ACHN (cell line): ENCODE measurements at regions not wholly inside any gene's neighbourhood (a gene's known extent, or its start where the extent isn't known, plus 50 kb on each side); places are given as distances from the start of the nearest gene placed in this dataset.
A peak's percentile ranks its signal among the peaks of the same experiment; 100 is the strongest.

Experiments
- DNase-seq: peaks from one replicate; pipeline ENCODE4 v3.0.0-alpha.2; 2015
- in situ Hi-C: cut with HindIII; loops from 2 replicates; pipeline ENCODE4 v1.10.0; 2017; ENCODE audit warnings: low sequenced_read_pairs, low pct_ligation_motif_present, low pct_unique_long_range_greater_than_20kb

- no peak for DNase-seq
- in situ Hi-C loops: no loop called here
Observed at GRCh38 chr3:11089931-11090330, 64.4 kb upstream of the HRH1 start.

GRCh38 chr3:11090551-11090950 lies 63.7 kb upstream of the HRH1 start:
- DNase-seq: no peak
- in situ Hi-C loops: no loop called here

GRCh38 chr3:11091088-11091590 lies 63.2 kb upstream of the HRH1 start:
- in situ Hi-C loops: no loop called here

GRCh38 chr3:11091791-11092190 lies 62.5 kb upstream of the HRH1 start:
- no peak for DNase-seq

More at GRCh38 chr3:11091088-11091590, 63.2 kb upstream of the HRH1 start:
- no peak for DNase-seq

GRCh38 chr3:11093823-11094340 lies 60.4 kb upstream of the HRH1 start:
- in situ Hi-C loops: no loop called here
- no peak for DNase-seq

More at GRCh38 chr3:11091791-11092190, 62.5 kb upstream of the HRH1 start:
- in situ Hi-C loops: no loop called here

GRCh38 chr3:11095932-11096265 lies 58.4 kb upstream of the HRH1 start:
- in situ Hi-C loops: no loop called here
- peak; percentile 67 for DNase-seq

GRCh38 chr3:11096266-11097139 lies 57.8 kb upstream of the HRH1 start:
- in situ Hi-C loops: no loop called here
- DNase-seq: peak; percentile 84

- no peak for DNase-seq
Observed at GRCh38 chr3:11099306-11099705, 55.0 kb upstream of the HRH1 start.

More at GRCh38 chr3:11099306-11099705, 55.0 kb upstream of the HRH1 start:
- in situ Hi-C loops: no loop called here
